Fibroblast of the aortic adventitia (primary cell): ENCODE measurements at regions not wholly inside any gene's neighbourhood (a gene's known extent, or its start where the extent isn't known, plus 50 kb on each side); places are given as distances from the start of the nearest gene placed in this dataset.
"Not testable (repeated sequence)": the region's sequence is repeated elsewhere in the genome, so short reads cannot be mapped to it uniquely, and the experiment has no call there.

Experiments
- DNase-seq: peaks from one replicate; pipeline ENCODE4 v3.0.0-alpha.2; 2010; ENCODE audit warnings: low read depth
- H3K4me3 ChIP-seq: 2 replicates; pipeline ENCODE4 v1.5.1; 2011; ENCODE audit warnings: low read depth, mild to moderate bottlenecking, control low read depth, low read length, moderate library complexity
- TF ChIP-seq, protein P1 (sequence below): IDR thresholded peaks from 2 replicates; pipeline ENCODE4 v1.5.1; 2011; ENCODE audit warnings: mild to moderate bottlenecking, low read length, control low read depth, inconsistent platforms; ENCODE audit not compliant: insufficient read depth

DNA sequence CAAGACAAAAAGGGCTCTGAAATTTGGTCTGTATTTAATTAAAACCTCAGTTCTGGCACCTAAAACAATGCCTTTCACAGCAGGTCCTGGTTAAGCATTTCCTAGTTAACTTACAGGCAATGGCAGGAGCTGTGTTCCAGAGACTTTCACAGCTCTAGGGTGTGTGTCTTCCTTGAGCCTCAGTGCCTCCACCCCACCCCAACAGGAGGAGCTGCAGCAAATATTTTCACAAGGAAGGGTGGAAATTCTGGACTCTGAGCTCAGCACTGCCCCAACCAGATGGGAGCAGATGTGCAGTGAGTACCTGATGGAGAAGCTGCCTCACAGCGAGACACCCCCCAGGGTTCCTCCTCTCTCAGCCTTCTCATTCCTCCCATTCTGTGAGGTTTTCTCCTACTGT lies 106.3 kb upstream of the SPATA12 start:
- H3K4me3 ChIP-seq, result no peak overlapping the region
- TF ChIP-seq, protein P1, sequence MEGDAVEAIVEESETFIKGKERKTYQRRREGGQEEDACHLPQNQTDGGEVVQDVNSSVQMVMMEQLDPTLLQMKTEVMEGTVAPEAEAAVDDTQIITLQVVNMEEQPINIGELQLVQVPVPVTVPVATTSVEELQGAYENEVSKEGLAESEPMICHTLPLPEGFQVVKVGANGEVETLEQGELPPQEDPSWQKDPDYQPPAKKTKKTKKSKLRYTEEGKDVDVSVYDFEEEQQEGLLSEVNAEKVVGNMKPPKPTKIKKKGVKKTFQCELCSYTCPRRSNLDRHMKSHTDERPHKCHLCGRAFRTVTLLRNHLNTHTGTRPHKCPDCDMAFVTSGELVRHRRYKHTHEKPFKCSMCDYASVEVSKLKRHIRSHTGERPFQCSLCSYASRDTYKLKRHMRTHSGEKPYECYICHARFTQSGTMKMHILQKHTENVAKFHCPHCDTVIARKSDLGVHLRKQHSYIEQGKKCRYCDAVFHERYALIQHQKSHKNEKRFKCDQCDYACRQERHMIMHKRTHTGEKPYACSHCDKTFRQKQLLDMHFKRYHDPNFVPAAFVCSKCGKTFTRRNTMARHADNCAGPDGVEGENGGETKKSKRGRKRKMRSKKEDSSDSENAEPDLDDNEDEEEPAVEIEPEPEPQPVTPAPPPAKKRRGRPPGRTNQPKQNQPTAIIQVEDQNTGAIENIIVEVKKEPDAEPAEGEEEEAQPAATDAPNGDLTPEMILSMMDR, result no peak
- DNase-seq, result no peak

DNA sequence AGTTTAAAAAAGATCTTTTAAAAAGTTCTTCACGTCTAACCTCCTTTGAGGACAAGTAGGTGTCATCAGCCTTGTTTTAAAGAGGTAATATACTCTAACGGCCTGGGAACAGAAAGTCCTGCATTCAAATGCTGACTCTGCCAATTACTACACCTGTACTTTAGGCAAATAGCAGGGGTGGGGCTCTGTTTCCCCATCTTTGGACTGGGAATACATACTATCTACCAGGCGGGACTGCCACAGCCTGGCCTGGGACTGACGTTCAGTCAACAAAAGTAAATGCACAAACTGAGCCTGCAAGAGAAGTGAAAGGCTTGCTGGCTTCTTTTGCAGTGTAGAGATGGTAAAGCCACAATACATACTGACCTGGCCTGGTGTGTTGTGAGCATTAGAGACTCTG lies 107.6 kb upstream of the SPATA12 start:
- TF ChIP-seq, protein P1, result no peak
- no peak for DNase-seq
- H3K4me3 ChIP-seq, result no peak overlapping the region

DNA sequence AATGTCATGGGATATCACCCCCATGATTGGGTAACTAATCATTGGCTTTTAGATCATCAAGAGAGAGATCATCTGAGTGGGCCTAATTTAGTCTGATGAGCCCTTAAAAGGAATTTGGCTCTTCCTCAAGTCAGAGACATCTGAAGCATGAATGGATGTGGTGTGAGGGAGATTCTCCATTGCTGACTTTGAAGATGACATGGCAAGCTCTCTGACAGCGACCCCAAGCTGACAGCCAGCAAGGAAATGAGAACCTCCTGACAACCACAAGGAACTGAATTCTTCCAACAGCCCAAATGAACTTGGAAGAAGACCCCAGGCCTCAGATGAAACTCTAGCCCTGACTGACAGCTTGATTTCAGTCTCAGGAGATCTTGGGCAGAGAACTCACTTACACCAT lies 108.4 kb upstream of the SPATA12 start:
- H3K4me3 ChIP-seq, result no peak overlapping the region
- DNase-seq, result no peak
- TF ChIP-seq, protein P1, result no peak

DNA sequence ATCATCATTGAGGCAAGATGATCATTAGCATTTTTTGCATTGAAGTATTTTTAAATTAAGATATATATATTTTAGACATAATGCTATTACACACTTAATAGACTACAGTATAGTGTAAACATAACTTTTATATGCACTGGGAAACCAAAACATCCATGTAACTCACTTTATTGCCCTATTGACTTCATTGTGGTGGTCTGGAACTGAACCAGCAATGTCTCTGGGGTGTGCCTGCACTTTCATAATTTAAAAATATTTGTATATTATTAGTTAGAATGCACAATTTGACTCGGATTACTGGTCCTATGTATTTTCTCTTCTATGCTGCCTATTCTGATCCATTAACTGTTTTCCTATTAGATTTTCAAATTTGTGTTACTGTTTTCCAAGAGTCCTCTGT lies 109.1 kb upstream of the SPATA12 start:
- no peak for DNase-seq
- TF ChIP-seq, protein P1, result no peak
- H3K4me3 ChIP-seq, result no peak overlapping the region

GRCh38 chr3:56945378-56945777 lies 115.1 kb upstream of the SPATA12 start:
- not testable (repeated sequence) for DNase-seq, H3K4me3 ChIP-seq

DNA sequence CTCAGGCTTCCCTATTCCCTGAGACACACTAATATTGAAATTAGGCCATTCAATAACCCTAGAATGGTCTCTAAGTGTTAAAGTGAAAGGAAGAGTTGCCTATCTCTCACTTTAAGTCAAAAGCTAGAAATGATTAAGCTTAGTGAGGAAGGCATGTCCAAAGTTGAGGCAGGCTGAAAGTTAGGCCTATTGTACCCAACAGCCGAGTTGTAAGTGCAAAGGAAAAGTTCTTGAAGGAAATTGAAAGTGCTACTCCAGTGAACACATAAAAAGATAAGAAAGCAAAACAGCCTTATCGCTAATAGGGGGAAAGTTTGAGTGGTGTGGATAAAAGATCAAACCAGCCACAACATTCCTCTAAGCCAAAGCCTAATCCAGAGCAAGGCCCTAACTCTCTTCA lies 117.9 kb upstream of the SPATA12 start:
- DNase-seq, result no peak
- H3K4me3 ChIP-seq, result no peak overlapping the region
- TF ChIP-seq, protein P1, result no peak

DNA sequence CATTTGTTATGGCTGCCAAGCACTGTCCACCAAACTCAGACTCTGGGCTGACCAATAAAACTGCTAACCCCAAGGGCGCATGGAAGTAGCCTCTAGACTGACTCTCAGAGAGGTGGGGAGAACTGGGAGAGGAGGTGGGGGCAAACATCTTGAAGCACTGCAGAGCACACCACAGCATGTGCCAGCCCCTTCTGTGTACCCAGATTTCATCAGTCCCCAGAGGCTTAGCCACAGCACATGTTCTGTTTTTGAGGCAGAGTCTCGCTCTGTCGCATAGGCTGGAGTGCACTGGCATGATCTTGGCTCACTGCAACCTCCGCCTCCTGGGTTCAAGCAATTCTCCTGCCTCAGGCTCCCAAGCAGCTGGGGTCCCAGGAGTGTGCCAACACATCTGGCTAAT lies 119.5 kb upstream of the SPATA12 start:
- no peak overlapping the region for H3K4me3 ChIP-seq
- DNase-seq, result no peak
- TF ChIP-seq, protein P1, result no peak
